ENCODE measurements at regions not wholly inside any gene's neighbourhood (a gene's known extent, or its start where the extent isn't known, plus 50 kb on each side); places are given as distances from the start of the nearest gene placed in this dataset.
A peak's percentile ranks its signal among the peaks of the same experiment; 100 is the strongest.

GRCh38 chr13:31522396-31522795, 216.9 kb upstream of the RXFP2 start:
- H3K4me3 ChIP-seq (ENCODE audit: low read depth, low read length), result no peak overlapping the region
- DNase-seq (ENCODE audit: low read depth), result no peak
- TF ChIP-seq CTCF (conservative IDR thresholded peaks at IDR 0.05; ENCODE audit: low read depth, low read length), result no peak

GRCh38 chr13:31528176-31528575, 211.2 kb upstream of the RXFP2 start:
- no peak overlapping the region for H3K4me3 ChIP-seq (ENCODE audit: low read depth, low read length)
- DNase-seq (ENCODE audit: low read depth), result no peak
- TF ChIP-seq CTCF (conservative IDR thresholded peaks at IDR 0.05; ENCODE audit: low read depth, low read length), result no peak

GRCh38 chr13:31528758-31529157, 210.6 kb upstream of the RXFP2 start:
- H3K4me3 ChIP-seq (ENCODE audit: low read depth, low read length), result no peak overlapping the region
- no peak for TF ChIP-seq CTCF (conservative IDR thresholded peaks at IDR 0.05; ENCODE audit: low read depth, low read length)
- DNase-seq (ENCODE audit: low read depth), result no peak

- no peak overlapping the region for H3K4me3 ChIP-seq (ENCODE audit: low read depth, low read length)
- no peak for TF ChIP-seq CTCF (conservative IDR thresholded peaks at IDR 0.05; ENCODE audit: low read depth, low read length)
These were observed 208.4 kb upstream of the RXFP2 start for GRCh38 chr13:31530922-31531321.

GRCh38 chr13:31537052-31537451, 202.3 kb upstream of the RXFP2 start:
- no peak for DNase-seq (ENCODE audit: low read depth)
- no peak overlapping the region for H3K4me3 ChIP-seq (ENCODE audit: low read depth, low read length)
- TF ChIP-seq CTCF (conservative IDR thresholded peaks at IDR 0.05; ENCODE audit: low read depth, low read length), result no peak

More at GRCh38 chr13:31530922-31531321, 208.4 kb upstream of the RXFP2 start:
- no peak for DNase-seq (ENCODE audit: low read depth)

- no peak for DNase-seq (ENCODE audit: low read depth)
- no peak overlapping the region for H3K4me3 ChIP-seq (ENCODE audit: low read depth, low read length)
- TF ChIP-seq CTCF (conservative IDR thresholded peaks at IDR 0.05; ENCODE audit: low read depth, low read length), result peak; percentile 59
These were observed 201.0 kb upstream of the RXFP2 start for GRCh38 chr13:31538067-31539042.

GRCh38 chr13:31540281-31540680, 199.0 kb upstream of the RXFP2 start:
- H3K4me3 ChIP-seq (ENCODE audit: low read depth, low read length), result no peak overlapping the region
- TF ChIP-seq CTCF (conservative IDR thresholded peaks at IDR 0.05; ENCODE audit: low read depth, low read length), result no peak
- no peak for DNase-seq (ENCODE audit: low read depth)

Data from epithelial cell of proximal tubule (primary cell).